Eye (tissue), 1 donor: ENCODE measurements at regions not wholly inside any gene's neighbourhood (a gene's known extent, or its start where the extent isn't known, plus 50 kb on each side); places are given as distances from the start of the nearest gene placed in this dataset.
A peak's percentile ranks its signal among the peaks of the same experiment; 100 is the strongest.

Source experiments
- DNase-seq: peaks from one replicate; pipeline ENCODE4 v3.0.0-alpha.2; 2015

DNA sequence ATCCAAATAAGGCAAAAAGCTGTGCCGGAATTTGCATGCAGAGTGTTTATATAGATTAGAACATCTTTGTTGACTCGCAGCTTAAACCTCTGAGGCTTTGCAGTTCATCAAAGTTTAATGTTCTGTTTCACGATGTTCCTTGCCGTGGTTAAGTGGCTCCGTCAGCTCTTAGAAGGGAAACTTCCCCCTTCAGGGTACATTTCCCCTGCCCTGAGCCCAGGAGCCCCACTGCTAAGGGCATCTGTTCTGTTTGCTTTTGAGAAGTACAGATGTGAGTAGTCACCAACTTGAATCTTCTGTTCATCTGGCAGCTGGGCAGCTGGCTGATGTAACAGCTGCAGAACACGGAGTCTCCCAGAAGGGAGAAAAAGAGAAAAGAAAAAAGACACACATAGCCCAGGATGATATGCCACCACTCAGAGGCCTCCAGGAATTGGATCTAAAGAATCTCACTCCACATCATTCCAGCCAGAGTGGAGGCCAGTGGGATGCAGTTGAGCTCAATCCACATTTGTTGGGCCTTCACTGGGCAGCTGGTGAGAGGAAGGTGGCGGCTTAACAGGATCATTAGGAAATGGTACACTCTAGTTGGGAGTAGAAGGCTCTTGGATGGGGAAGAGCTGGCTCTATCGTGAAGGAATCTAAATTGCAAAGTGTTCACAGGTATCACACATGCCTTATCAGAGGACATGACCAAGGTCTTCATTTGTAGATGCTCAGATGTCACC is 178.7 kb upstream of the RBPJ start:
- DNase-seq: peak; percentile 71

DNA sequence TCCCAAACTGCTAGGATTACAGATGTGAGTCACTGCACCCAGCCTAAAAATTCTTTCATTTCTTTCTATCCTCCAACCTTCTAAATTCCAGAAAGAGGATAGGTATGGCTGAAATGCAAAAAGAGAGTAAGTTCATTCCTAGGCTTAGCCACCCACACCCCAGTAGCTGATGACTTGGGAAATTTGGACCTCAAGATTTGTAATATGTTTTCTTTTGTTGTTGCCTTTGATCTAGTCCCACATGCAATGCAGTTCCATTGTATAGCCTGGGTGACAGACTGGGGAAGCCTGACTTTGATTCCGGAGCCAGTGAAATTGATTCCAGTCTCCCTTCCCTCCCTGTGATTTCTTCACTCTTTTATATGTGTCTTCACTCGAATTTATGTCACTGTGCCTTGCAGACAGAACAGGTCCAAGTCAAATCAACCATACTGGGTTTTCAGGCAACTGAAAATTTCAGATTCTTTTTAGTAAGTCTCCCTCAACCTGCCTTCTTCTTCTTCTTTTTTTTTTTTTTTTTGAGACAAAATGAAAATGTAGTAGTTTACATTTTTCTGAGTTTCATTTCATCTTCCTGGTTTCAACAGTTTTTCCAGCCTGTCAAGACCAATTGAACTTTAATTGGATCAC is 176.2 kb upstream of the RBPJ start:
- DNase-seq: peak; percentile 24

DNA sequence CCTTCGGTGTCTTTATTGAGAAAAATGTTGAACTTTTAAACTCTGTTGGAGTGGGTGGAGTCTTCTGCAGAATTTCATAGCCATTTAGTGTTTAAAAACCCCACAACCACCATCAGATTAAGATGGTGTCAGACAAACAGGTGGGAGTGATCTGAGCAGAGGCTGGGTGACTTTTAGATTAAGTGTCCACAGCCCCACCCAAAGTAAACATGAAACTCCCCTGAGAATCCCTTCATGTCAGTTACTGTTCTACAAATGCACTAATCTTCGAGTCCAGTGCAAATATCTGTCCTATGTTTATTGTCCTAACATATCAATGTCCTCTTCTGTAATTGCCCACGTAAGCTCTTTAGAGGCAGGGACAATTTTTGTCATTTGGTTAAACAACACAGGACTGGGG is 175.6 kb upstream of the RBPJ start:
- DNase-seq: peak; percentile 45

DNA sequence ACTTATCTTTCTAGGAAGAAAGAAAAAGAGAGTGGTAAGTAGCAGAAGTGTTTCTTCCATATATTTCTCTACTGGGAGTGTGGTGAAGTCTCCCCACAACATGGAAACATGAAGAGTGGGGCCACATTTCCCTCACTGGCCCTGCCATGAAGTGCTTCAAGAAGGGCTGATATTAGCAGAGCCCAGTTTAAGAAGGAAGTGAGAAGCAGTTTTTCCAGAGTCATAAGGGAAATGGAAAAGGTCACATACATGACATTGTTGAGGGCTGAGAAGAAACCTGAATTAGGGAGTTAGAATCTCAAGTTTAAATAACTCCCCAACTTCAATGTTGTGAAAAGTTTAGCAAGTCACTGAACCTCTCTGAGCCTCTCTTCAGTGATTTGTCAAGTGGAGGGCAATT is 171.9 kb upstream of the RBPJ start:
- no peak for DNase-seq

DNA sequence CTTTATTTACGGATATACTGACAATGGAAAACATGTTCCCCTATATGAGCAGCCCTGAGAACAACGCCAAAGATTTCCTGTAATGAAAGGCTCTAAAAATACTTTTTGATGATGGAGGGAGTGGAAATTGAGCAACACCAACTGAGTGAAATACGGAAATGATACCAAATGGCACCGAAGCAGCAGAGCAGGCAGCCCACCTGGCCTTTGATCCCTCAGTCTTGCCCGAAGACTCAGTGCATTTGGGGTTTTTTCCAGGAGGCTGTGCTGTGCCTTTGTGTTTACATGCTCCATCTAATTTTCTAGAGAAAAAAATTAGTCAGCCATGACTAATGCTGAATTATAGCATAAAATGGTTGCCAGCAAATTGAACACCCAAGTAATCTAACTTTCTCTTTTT is 169.9 kb upstream of the RBPJ start:
- DNase-seq: no peak

DNA sequence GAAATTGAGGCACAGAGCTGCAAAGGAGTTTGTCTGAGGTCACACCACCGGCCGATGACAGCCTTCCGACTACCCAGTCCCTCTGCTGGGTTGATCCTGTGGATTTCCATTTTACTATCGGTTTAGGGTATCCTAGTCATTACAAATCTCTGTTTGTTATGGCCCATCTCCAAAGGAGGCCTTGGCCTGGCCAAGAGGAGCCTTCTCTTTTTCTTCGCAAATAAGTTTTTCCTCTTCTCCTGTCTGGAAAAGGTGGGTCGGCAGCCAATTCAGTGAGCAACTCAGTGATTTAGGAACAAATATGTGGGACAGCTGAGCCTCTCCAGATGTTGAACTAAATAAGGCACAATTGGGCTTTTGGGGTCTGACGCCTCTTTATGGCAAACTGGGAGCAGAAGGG is 169.2 kb upstream of the RBPJ start:
- no peak for DNase-seq

DNA sequence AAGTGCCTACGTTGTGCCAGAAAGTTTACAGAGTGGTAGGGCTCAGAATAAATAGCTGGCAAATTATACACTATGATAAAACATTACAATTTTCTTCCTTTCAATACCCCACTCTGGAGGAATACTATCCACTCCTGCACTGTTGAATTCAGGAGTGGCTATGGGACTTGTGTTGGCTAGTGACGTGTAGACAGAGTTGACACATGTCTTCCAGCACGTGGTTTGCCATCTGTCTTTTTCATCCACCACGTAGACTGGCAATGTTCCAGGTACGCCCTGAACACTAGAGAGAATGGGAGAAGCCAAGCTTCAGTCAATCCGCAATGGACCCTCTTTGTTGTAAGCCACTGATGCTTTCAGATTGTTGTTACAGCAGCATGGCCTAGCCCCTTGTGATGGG is 168.8 kb upstream of the RBPJ start:
- DNase-seq: no peak

DNA sequence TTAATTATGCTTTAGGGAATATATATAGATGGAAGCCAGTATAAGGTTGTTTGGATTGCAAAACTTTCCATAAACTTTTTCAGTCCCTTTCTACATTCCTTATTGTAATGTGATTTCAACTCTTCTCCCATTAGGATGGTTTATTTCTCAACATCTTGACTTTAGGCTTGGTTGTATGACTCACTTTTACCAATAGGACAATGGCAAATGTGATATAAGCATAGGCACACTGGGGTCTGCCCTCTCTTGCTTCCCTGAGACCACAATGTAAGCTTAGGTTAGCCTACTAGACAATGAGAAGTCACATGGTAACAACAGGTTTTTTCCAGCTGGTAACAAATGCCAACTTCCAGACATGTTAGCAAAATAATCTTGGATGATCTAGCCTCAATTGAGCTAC is 163.3 kb upstream of the RBPJ start:
- DNase-seq: no peak

DNA sequence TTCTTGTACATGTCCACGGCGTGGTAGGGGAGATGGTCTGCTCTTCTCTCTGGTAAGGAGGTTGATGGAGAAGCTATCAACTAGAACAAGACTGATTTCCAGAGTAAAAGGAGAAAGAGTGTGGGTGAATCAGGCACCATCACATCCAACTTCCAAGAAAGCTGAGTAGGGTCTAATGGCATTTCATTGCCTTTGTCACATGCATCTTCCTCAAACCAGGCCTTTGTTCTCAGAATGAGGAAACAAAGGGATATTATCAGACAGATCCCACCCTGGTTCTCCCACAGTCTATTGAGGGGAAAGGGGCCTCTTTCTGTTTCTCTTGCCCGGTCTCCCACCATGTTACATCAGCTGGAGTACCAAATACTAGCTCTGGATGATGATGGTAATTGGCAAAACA is 160.2 kb upstream of the RBPJ start:
- DNase-seq: no peak

DNA sequence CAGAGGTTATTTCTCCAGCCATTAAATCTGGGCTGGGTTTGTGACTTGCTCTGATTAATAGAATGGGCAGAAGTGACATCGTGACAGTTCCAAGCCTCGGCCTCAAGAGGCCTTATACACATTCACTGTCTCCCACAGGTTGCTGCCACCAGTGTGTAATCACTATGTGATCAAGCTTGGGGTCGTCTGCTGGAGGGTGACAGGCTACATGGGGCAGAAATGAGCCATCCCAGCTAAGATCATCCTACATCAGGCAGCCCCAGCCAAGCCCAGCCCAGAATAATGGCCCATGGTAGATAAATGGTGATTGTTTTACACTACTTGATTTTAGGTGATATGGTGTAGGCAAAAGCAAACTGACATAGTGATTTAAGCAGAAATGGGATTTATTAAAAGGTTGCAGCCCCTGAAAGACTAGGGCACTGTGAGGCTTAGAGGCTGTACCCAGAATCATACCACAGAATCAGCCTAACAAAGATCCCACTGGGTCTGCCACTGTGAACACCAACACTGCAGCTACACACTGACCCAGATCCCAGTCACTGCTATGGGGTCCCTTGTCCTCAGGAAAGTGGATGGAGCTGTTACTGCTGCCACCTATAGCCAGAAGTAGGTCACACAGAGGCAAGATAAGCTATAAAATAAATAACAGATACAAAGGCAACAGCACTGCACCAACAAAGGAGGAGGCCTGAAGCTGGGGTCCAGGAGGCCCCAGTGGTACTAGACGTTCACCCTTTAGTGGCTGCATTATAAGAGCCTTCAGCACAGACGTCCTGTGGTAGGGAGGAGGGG is 159.6 kb upstream of the RBPJ start:
- peak; percentile 63 for DNase-seq

DNA sequence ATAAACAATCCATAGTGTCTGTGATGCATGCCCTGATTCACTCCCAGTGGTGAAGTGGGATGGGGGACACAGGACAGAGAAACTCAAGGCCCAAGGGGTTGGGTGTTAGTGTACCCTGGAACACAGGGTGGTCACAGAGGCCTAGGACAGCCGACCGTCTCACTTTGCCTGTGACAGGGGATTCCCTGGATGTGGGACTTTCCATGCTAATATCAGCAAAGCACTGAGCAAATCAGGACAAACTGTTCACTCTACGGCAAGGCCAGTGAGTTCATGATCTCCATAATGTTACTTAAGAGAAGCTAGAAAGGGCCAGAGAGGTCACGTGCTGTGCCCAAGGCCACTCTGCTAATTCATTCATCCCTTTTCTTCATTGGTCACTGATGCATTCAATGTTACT is 158.7 kb upstream of the RBPJ start:
- no peak for DNase-seq

DNA sequence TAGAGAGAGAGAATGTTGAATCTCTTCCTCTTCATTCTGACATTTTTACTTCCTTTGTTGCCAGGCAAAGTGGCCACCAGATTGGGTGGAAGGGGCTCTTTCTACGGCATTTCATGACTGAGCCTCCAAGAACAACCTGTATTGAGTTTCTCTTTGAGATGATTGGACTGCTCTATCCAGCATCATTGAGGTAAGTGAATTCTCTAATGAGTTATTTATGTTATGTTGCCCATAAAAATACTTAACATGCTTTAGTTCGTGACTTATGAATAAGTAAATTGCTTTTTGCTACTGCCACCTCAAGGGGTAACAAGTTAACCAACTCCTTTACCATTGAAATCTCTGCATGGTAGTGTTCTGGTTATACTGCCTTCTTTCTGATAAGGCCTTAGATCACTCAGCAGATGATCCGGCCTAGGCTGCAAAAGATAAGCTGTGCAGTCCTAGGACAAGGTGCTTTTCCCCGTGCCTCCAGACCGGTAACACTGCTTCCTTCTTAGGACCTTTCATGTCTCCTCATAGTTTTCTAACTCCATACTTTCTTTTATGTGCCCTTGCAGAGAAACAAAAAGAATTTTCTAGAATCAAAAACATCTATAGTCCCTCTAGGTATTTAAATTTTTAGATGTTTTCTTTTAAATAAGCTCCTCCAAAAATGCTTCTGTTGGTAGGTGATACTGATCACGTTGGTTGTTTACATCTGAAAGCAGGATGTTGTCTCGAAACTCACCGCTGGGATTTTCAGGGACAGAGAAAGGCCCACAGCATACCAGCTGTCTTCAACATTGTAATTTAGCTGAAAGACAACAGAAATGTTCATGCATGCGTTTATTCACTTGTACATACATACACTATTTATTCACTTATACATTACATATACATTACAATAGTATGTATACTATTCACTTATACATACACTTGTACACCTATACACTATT is 157.1 kb upstream of the RBPJ start:
- DNase-seq: no peak

DNA sequence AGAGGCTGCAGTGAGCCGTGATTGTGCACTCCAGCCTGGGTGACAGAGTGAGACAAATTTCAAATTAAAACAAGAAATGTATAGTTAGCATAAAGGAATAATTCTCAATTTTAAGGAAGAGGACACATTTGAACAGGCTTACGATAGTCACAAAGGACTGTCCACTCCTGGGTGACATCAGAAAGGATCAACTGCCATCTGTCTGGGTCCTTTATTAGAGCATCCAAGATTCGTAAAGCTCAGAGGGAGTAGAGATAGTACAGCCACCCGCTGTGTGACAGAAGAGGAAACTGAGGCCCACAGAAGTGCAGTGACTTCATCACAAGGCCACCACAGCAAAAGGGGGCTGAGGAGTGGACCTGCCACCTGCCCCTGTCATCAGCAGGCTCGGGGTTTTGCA is 149.3 kb upstream of the RBPJ start:
- DNase-seq: no peak

DNA sequence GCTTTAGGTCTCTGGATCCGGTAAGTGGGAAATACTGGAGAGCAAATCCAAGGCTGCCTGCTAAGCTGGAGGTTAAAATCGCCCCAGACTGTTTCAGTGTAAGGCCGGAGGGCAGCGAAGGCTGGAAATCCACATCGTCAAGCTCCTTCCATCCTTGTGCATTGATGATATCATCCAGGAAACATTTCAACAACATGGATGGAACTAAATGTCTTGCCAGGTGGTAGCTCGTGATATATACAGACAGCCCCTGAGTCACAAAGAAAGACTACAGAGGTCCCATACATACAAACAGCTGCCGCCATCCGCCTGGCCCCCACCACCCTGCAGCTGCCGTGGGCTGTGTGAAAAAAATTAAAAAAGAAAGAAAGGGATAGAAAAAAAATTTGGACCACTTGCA is 148.9 kb upstream of the RBPJ start:
- peak; percentile 70 for DNase-seq

DNA sequence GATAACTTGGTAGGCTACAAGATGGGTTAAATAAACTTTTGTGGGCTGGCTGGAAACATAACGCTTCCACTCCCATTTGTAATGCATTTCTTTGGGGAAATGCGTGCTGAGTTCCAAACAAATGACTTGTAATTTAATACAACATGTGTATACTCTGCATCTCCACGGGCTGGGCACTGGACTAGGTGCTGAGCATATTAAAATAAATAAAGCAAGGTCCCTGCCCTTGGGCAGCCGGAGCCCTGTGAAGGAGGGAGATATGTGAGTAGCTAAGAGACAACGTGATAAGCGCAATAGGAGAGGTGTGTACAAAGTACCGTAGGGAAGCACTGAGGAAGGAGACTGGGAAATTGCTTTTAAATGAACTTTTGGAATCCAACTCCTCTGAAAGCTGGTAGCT is 147.2 kb upstream of the RBPJ start:
- DNase-seq: no peak

DNA sequence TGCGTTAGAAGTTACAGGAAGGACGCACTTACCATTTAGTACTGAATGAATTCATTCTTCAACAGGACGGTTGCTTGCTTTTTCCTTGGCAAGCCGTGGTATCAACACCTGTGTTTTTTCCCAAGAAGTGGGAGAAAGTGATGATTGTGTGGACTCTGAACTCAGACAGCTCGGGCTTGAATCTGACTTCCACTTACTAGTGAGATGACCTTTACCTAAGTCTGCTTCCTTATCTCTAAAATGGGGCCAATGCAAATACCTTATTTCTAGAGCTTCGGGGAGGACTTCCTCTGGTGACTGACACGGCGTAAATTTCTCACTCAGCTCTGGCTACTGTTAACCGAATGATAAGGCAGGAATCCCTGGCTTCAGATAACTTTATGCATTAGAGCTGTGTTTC is 146.8 kb upstream of the RBPJ start:
- DNase-seq: no peak

DNA sequence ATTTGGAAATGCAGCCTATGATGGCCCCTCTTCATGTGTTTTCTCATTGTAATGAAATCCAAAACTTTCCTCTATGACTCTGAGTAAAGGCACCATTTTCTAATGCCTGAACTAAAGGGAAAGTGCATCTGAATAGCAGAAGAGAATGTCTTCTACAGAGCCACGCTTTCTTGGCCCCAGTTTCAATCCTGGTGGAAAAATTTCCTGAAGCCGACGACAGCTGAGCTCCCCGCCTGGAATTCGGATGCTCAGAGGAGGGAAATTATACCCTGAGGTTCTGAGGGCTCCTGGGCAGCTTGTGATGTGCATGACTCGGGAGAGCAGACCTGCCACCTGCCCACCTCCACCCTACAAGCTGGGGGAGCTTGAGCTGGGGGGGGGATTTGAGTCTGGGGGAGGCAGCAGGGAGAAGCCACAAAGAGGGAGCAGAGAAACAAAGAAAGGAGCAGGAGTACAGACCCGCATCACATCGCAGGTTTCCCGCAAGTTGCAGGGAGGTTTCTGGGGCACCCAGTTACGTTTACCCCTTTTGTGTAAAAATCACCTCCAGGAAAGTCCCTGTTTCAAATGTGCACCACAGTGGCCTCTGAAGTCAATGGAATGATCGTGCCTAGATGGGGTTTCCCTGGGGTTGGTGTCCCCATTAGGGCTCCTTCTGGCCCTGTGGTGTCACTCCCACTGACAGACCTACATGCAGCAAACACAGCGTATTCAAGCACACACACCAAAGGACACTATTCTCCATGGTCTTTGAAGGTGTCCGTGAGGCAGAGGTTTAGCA is 145.6 kb upstream of the RBPJ start:
- DNase-seq: no peak

DNA sequence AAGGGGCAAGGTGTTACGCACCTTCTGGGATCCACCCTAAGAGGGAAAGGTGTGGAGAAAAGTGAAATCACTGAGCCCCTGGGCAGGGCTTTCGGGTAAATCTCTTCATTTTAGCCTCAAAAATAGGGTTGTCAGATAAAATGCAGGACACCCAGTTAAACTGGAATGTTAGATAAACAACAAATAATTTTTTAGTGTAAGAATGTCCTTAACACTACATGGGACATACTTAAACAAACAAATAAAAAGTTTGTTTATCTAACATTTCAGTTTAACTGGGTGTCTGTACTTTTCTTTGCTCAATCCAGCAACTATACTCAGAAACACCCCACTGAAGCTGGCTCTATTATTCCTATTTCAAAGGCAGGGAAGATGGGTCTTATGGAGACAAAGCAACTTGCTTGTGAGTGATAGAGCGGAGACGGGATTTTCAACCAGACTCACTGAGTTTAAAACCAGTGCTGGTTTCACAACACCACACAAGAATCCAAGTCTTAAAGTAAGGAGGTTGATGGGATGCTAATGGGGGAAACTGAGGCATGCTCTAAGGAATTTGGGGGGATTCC is 144.8 kb upstream of the RBPJ start:
- DNase-seq: no peak

DNA sequence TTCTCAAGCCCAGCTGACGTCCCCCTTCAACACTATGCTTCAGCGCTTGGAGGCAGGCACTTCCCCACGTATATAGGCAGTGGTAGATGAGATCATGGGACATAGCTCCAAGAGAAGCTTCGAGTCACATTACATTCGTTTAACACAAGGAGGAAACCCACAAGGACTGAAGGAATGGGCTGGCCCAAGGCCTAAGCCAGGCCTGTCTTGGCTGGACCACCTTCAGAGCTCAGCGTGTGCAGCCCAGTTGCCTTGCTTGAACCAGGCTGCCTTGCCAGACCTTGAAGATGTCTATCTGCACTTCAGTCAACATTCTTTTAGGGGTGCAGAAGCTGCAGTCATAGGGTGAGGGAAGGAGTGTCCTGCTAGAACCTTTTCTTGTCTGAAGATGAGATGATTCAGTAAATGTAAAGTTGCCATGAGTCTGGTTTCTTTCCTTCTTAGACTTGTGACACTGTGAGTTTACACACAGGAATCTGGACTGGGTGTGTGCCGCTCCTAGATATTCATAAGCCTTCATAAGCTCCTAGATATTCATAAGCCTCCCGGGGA is 144.1 kb upstream of the RBPJ start:
- DNase-seq: no peak

DNA sequence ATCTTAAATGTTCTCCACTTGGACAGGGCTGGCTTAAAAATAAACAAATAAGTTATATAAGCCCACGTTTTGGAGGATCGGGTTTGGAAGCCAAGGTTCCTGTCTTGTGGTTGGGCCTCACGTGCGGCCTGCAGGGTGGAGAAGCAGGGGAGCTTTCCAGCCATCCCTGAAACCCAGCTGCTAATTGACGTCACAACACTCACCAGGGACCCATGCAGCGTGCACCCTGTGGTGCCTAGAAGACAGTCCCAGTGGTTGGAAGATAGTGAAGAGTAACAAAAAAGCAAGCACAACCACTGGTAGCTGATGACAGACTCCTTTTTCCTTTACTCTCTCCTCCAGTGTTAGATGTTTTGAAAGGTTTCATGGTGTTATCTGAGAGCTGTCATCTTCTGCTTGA is 142.0 kb upstream of the RBPJ start:
- DNase-seq: no peak

DNA sequence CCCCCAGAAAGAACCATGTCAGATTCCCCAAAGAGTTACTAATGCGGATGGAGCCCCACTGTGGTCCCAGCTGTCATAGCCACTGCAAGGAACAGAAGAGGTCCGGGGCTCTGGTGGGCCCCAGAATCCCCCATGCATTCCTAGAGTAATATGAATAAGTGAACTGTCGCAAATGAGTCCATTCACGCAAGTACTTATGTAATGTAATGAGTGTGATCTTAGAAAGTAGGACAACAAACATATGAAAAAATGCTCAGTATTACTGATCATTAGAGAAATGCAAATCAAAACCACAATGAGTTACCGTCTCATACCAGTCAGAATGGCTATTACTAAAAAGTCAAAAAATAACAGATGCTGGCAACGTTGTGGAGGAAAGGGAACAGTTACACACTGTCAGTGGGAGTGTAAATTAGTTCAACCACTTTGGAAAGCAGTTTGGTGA is 141.5 kb upstream of the RBPJ start:
- DNase-seq: no peak
